ENCODE measurements at regions not wholly inside any gene's neighbourhood (a gene's known extent, or its start where the extent isn't known, plus 50 kb on each side); places are given as distances from the start of the nearest gene placed in this dataset.

DNA sequence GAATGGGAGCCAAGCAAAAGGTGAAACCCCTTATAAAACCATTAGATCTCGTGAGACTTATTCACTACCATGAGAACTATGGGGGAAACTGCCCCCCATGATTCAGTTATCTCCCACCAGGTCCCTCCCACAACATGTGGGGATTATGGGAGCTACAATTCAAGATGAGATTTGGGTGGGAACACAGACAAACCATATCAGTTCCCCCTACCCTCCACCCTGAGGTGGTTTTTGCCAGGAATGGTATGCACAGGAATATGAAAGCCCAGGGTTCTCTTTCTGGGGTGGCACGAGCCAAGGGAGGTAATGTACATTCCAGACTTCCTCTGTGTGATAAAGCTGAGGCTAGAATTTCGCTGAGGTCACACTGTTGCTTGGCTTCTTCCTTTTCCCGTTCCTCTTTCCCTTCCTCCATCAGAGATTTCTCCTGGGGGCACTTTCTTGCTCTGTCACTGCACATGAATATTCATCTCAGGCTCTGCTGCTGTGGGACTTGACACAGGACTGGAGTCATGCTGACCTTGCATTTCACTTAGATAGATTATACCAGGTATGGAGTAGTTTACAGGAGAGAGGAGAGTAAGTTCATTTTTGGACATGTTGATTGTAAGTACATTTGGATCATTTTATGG, 347.0 kb upstream of the MTPN start:
- H3K27ac ChIP-seq: no peak overlapping the region
- no peaks in the 10 kb centered on the region for H3K36me3 ChIP-seq
- H3K4me1 ChIP-seq: no peaks in the 10 kb centered on the region
- DNase-seq (no peak), ATAC-seq (peak in 1 of 4 donors; percentile 6)
- no peak overlapping the region for H3K4me3 ChIP-seq
- H3K27me3 ChIP-seq: no peaks in the 10 kb centered on the region
- 13% methylated on average over 4 of the region's 4 CpGs for WGBS (ENCODE audit: insufficient coverage, low coverage, low lambda C conversion rate, missing lambda C conversion rate)
- H3K9me3 ChIP-seq: no peaks in the 10 kb centered on the region
- TF ChIP-seq, protein P1, sequence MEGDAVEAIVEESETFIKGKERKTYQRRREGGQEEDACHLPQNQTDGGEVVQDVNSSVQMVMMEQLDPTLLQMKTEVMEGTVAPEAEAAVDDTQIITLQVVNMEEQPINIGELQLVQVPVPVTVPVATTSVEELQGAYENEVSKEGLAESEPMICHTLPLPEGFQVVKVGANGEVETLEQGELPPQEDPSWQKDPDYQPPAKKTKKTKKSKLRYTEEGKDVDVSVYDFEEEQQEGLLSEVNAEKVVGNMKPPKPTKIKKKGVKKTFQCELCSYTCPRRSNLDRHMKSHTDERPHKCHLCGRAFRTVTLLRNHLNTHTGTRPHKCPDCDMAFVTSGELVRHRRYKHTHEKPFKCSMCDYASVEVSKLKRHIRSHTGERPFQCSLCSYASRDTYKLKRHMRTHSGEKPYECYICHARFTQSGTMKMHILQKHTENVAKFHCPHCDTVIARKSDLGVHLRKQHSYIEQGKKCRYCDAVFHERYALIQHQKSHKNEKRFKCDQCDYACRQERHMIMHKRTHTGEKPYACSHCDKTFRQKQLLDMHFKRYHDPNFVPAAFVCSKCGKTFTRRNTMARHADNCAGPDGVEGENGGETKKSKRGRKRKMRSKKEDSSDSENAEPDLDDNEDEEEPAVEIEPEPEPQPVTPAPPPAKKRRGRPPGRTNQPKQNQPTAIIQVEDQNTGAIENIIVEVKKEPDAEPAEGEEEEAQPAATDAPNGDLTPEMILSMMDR (IDR thresholded peaks at IDR 0.05): no peak
- TF ChIP-seq POLR2A (IDR thresholded peaks at IDR 0.05): no peak
- intact Hi-C loops (cut with DNase I): no loop called here

- ATAC-seq: no peak
- intact Hi-C loops (cut with DNase I): no loop called here
Measured at GRCh38 chr7:136312592-136312991, 335.4 kb upstream of the MTPN start.

GRCh38 chr7:136309407-136309806, 332.2 kb upstream of the MTPN start:
- no peak overlapping the region for H3K4me3 ChIP-seq
- intact Hi-C loops (cut with DNase I): no loop called here
- no peaks in the 10 kb centered on the region for H3K36me3 ChIP-seq
- H3K27me3 ChIP-seq: no peaks in the 10 kb centered on the region
- no peaks in the 10 kb centered on the region for H3K4me1 ChIP-seq
- 42% methylated on average over 1 of the region's 1 CpG for WGBS (ENCODE audit: insufficient coverage, low coverage, low lambda C conversion rate, missing lambda C conversion rate)
- TF ChIP-seq POLR2A (IDR thresholded peaks at IDR 0.05): no peak
- TF ChIP-seq, protein P1 (IDR thresholded peaks at IDR 0.05): no peak
- DNase-seq (no peak), ATAC-seq (no peak)
- peaks cover 0 to 6% (median 0%) of the 10 kb centered on the region in 4 donors for H3K9me3 ChIP-seq
- H3K27ac ChIP-seq: no peak overlapping the region

More at GRCh38 chr7:136312592-136312991, 335.4 kb upstream of the MTPN start:
- H3K36me3 ChIP-seq: no peaks in the 10 kb centered on the region
- no peak overlapping the region for H3K4me3 ChIP-seq
- no peak overlapping the region for H3K27ac ChIP-seq
- TF ChIP-seq, protein P1 (IDR thresholded peaks at IDR 0.05): no peak
- TF ChIP-seq POLR2A (IDR thresholded peaks at IDR 0.05): no peak
- H3K9me3 ChIP-seq: peaks cover 0 to 6% (median 0%) of the 10 kb centered on the region in 4 donors
- H3K27me3 ChIP-seq: no peaks in the 10 kb centered on the region
- no peaks in the 10 kb centered on the region for H3K4me1 ChIP-seq
- 50% methylated on average over 1 of the region's 1 CpG for WGBS (ENCODE audit: insufficient coverage, low coverage, low lambda C conversion rate, missing lambda C conversion rate)
- no peak for DNase-seq

DNA sequence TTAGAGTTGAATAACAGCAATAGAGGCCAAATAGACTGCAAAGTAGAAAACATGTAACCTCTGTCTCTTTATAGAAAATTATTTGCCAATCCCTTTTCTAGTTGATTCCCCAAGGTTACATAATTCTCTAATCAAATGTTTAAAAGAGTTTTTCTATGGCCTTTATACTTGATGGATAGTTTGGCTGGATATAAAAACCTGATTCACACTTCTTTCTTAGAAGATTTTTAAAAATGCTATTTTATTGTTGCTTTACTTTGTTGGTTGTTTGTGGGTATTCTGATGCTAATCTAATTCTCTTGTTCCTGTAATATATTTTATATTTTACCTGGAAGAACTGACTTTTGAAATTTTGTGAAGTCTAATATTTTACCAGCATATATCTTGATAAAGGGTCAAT, 331.1 kb upstream of the MTPN start:
- no peaks in the 10 kb centered on the region for H3K27me3 ChIP-seq
- no peaks in the 10 kb centered on the region for H3K36me3 ChIP-seq
- no peaks in the 10 kb centered on the region for H3K4me1 ChIP-seq
- peaks cover 0 to 6% (median 0%) of the 10 kb centered on the region in 4 donors for H3K9me3 ChIP-seq
- H3K4me3 ChIP-seq: no peak overlapping the region
- no peak overlapping the region for H3K27ac ChIP-seq
- TF ChIP-seq POLR2A (IDR thresholded peaks at IDR 0.05): no peak
- TF ChIP-seq, protein P1 (IDR thresholded peaks at IDR 0.05): no peak
- intact Hi-C loops (cut with DNase I): no loop called here
- DNase-seq (no peak), ATAC-seq (no peak)

GRCh38 chr7:136303162-136303561, 326.0 kb upstream of the MTPN start:
- Histone ChIP-seq H3K9me3 (no peaks in the 10 kb centered on the region), H3K27ac (no peak overlapping the region), H3K4me3 (no peak overlapping the region), H3K36me3 (no peaks in the 10 kb centered on the region), H3K27me3 (no peaks in the 10 kb centered on the region), H3K4me1 (no peaks in the 10 kb centered on the region)
- 66% methylated on average over 2 of the region's 2 CpGs for WGBS (ENCODE audit: insufficient coverage, low coverage, low lambda C conversion rate, missing lambda C conversion rate)
- intact Hi-C loops (cut with DNase I): no loop called here
- ATAC-seq (peak in 1 of 4 donors; percentile 16), DNase-seq (no peak)
- no peak for TF ChIP-seq POLR2A (IDR thresholded peaks at IDR 0.05)
- TF ChIP-seq, protein P1 (IDR thresholded peaks at IDR 0.05): no peak
